ENCODE measurements at regions not wholly inside any gene's neighbourhood (a gene's known extent, or its start where the extent isn't known, plus 50 kb on each side); places are given as distances from the start of the nearest gene placed in this dataset.

- DNase-seq (ENCODE audit: low read depth in 1 of 2, low spot score in 1 of 2) = no peak
Observed at GRCh38 chr2:198259496-198259895, 455.1 kb downstream of the PLCL1 start.

GRCh38 chr2:198254536-198255090 lies 450.2 kb downstream of the PLCL1 start:
- DNase-seq (ENCODE audit: low read depth in 1 of 2, low spot score in 1 of 2) = no peak

- DNase-seq (ENCODE audit: low read depth in 1 of 2, low spot score in 1 of 2) = no peak
Observed at GRCh38 chr2:198253995-198254394, 449.6 kb downstream of the PLCL1 start.

GRCh38 chr2:198252472-198252871 lies 448.1 kb downstream of the PLCL1 start:
- DNase-seq (ENCODE audit: low read depth in 1 of 2, low spot score in 1 of 2) = no peak

DNA sequence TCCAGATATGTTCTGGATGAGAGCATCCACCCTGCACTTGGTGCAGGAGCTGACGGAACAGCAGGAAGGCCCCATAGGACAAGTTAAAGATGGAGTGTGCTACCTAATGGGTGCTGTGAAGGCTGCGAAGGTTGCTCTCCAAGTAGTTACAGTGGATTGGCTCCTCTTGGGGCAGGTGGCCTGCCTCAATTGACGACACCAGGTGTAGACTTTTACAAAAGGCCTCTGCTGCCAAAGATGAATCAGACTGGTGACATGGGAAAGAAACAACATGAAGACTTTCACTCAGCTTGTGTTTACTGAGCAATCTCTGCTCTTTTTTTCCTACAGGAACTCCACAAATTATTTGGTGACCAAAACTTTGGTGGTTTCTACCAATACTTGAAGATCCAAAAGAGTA lies 437.7 kb downstream of the PLCL1 start:
- no peak for DNase-seq (ENCODE audit: low read depth in 1 of 2, low spot score in 1 of 2)

DNA sequence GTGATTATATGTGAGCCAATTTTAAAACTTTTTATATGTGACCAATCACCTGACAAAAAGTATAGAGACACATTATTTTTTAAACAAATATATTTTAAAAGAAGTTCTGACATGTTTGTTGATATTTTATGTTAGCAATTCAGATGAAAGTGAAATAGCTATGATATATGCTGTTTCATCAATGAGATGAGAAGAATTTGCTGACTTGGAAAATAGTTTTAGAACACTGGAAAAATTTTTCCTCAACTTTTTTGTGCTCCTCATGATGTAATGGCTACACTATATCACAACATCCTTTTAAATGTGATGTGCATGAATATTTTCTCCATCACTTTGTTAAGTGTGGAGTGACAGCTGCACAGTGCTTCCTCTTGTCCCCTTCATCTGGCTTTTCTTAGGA lies 434.0 kb downstream of the PLCL1 start:
- DNase-seq (ENCODE audit: low read depth in 1 of 2, low spot score in 1 of 2) = no peak

DNA sequence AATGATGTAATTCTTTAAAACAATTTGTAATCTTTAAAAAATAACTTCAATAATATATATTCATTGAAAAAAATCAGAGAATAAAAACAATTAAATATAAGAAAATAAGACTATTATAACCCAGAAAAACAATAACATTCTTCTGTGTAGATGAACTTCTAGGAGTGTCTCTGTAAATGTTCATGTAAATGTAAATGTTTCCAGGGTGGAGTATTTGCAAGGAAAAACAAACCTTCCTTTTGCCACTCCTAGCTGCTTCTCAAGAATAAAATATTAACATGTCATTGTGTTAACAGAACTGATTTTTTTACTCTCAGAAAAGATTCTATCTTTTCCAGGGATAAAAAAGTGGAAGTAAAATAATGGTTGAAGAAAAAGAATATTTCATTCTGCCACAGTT lies 431.9 kb downstream of the PLCL1 start:
- DNase-seq (ENCODE audit: low read depth in 1 of 2, low spot score in 1 of 2) = no peak

- no peak for DNase-seq (ENCODE audit: low read depth in 1 of 2, low spot score in 1 of 2)
Observed at GRCh38 chr2:198232281-198232680, 427.9 kb downstream of the PLCL1 start.

GRCh38 chr2:198231562-198231961 lies 427.2 kb downstream of the PLCL1 start:
- no peak for DNase-seq (ENCODE audit: low read depth in 1 of 2, low spot score in 1 of 2)

DNA sequence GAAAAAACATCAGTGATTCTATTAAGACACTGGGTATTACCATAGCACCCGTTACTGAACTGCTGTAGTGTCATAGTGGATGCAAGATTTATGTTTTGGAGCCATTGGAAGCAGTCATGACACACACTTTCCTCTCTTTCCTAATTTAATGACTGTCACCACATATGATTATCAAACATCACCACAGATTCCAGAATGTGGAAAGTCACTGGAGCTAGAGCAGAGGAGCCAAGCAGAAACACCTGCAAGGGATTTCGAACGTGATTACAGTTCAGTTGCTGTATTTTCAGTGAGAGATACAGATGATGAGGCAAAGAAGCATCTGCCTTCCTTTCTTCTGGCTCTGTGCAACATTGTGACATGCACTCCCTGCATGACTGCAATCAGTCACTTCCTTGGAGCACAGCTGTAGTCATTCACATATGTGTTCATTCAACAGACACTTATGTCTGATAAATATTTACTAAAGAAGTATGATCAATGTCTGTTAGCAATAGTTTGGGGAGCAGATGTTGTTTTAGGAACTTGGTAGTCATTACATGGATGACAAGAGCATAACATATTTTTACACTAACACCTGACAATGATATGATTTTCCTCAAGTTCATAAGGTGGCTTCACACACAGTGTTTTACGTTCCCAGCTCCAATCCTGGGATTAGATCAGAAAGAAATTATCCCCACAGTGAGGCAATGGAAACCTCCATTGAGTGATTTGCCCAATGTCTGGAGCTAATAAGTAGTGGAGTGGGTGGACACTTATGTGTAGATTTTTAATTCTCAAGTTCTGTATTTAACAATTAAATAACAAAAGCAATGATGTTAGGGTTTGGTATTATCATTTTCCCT lies 416.6 kb downstream of the PLCL1 start:
- DNase-seq (ENCODE audit: low read depth in 1 of 2, low spot score in 1 of 2) = no peak

- DNase-seq (ENCODE audit: low read depth in 1 of 2, low spot score in 1 of 2) = no peak
Observed at GRCh38 chr2:198219292-198219691, 414.9 kb downstream of the PLCL1 start.

GRCh38 chr2:198214114-198214596 lies 409.8 kb downstream of the PLCL1 start:
- DNase-seq (ENCODE audit: low read depth in 1 of 2, low spot score in 1 of 2) = no peak

- no peak for DNase-seq (ENCODE audit: low read depth in 1 of 2, low spot score in 1 of 2)
Observed at GRCh38 chr2:198213253-198213652, 408.9 kb downstream of the PLCL1 start.

- no peak for DNase-seq (ENCODE audit: low read depth in 1 of 2, low spot score in 1 of 2)
Observed at GRCh38 chr2:198211706-198212105, 407.3 kb downstream of the PLCL1 start.

DNA sequence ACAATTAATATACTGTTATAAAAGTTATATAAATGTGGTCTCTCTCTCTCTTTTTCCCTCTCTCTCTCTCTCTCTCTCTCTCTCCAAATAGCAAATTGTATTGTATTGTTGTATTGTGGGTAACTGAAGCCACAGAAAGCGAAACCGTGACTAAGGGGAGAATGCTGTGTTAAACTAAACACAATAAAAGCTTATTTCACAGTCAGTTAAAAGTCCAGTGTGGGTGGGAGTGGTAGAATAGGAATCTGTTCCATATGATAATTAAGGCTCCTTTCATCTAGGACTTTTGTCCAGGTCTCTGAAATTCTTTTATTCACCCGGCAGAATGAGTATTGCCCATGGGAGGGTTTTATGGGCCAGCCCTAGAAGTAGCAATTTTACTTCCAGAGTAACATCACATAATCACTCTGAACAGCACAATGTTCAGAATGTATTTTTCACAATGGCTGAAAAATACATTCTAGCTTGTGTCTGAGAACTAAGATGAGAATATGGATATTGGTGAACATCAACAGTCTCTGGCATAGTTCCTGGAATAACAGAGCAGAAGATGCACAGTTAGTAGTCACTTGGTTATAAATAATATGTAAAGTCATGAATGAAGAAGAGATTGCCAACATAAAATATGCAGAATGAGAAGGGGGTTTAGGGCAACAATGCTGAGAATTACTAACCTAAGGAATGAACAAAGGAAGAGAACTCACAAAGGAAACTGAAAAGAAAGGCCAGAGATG lies 399.1 kb downstream of the PLCL1 start:
- DNase-seq (ENCODE audit: low read depth in 1 of 2, low spot score in 1 of 2) = no peak
